HepG2 (cell line): ENCODE measurements at regions not wholly inside any gene's neighbourhood (a gene's known extent, or its start where the extent isn't known, plus 50 kb on each side); places are given as distances from the start of the nearest gene placed in this dataset.
"Not testable (repeated sequence)": the region's sequence is repeated elsewhere in the genome, so short reads cannot be mapped to it uniquely, and the experiment has no call there.

Experiments
- ATAC-seq: fragments of 200-7000 bp; cut with Tn5 transposase; 3 replicates; pipeline ENCODE4 v1.9.1; 2020; ENCODE audit warnings: mild to moderate bottlenecking, moderate library complexity
- BruUV-seq: library from RNA; stranded (reverse); fragments of 400-500 nt; replicated peaks from 2 replicates; lab custom pipeline; 2021; lab: Mats Ljungman, UMichigan
- CTCF ChIA-PET: fragments of 300-600 bp; formaldehyde crosslinking; extraction: SDS; loops from one replicate; lab custom pipeline; 2021; ENCODE audit warnings: low total read pairs, inconsistent platforms, low intra/inter-chr PET ratio; lab: Yijun Ruan, JAX
- POLR2A ChIA-PET: fragments of 350-600 bp; sonication (Branson Sonifier 250); formaldehyde crosslinking; loops from one replicate; lab custom pipeline; 2020; ENCODE audit warnings: antibody characterized with exemption, inconsistent platforms; lab: Yijun Ruan, JAX
- DNase-seq: peaks from one replicate; pipeline ENCODE4 v3.0.0-alpha.2; 2015; ENCODE audit warnings: low spot score
- FAIRE-seq: peaks from 3 replicates; lab custom pipeline; 2011; peaks lifted over from hg19 to GRCh38; lab: Jason Lieb, UNC
- H2AFZ ChIP-seq: one replicate; pipeline ENCODE4 v1.6.1; 2011; ENCODE audit warnings: low read length, inconsistent platforms
- H3K27ac ChIP-seq: fragments of 300-600 bp; 3 replicates; pipeline ENCODE4 v1.8.0; 2011; ENCODE audit warnings: mixed run types, mild to moderate bottlenecking, mixed read lengths, low read length, inconsistent platforms; ENCODE audit not compliant: insufficient read depth; ENCODE audit errors: extremely low read length
- H3K27me3 ChIP-seq, 2 experiments: fragments of 200-600 bp in 1 of 2; 2 replicates in 1 of 2; 3 replicates in 1 of 2; pipeline versions ENCODE4 v1.6.0 to v1.8.0; 2011; ENCODE audit warnings: low read length in 2 of 2, mild to moderate bottlenecking in 2 of 2, moderate library complexity in 2 of 2, inconsistent platforms in 1 of 2; ENCODE audit not compliant: insufficient read depth in 2 of 2, control insufficient read depth in 1 of 2
- H3K36me3 ChIP-seq, 2 experiments: fragments of 200-600 bp in 1 of 2; replicated peaks in 1 of 2; 2 replicates in 1 of 2; 3 replicates in 1 of 2; pipeline versions ENCODE4 v1.5.1 to v1.8.0; 2011; ENCODE audit warnings: low read length in 2 of 2, inconsistent platforms in 1 of 2; ENCODE audit not compliant: insufficient read depth in 2 of 2, control insufficient read depth in 1 of 2
- H3K4me1 ChIP-seq: 2 replicates; pipeline ENCODE4 v1.5.1; 2012; ENCODE audit warnings: low read length, inconsistent platforms; ENCODE audit not compliant: insufficient read depth
- H3K4me2 ChIP-seq: 2 replicates; pipeline ENCODE4 v1.6.0; 2011; ENCODE audit warnings: low read depth, low read length, inconsistent platforms
- H3K4me3 ChIP-seq, 3 experiments: fragments of 200-600 bp in 1 of 3; sonication (generic), shearing (Covaris generic) in 1 of 3; replicated peaks in 1 of 3; 2 replicates each; pipeline ENCODE4 v1.5.1; 2011 to 2016; ENCODE audit warnings: low read length in 3 of 3, inconsistent platforms in 2 of 3, low read depth in 2 of 3, mild to moderate bottlenecking in 2 of 3, control low read depth in 1 of 3, mixed read lengths in 1 of 3; ENCODE audit not compliant: insufficient read depth in 1 of 3
- H3K79me2 ChIP-seq: one replicate; pipeline ENCODE4 v1.6.1; 2011; ENCODE audit warnings: low read length, inconsistent platforms; ENCODE audit not compliant: insufficient read depth
- H3K9ac ChIP-seq: 2 replicates; pipeline ENCODE4 v1.6.0; 2011; ENCODE audit warnings: mild to moderate bottlenecking, low read depth, low read length, inconsistent platforms; ENCODE audit not compliant: insufficient read depth
- H3K9me3 ChIP-seq: 2 replicates; pipeline ENCODE4 v1.5.1; 2012; ENCODE audit warnings: mild to moderate bottlenecking, low read length
- H4K20me1 ChIP-seq: 2 replicates; pipeline ENCODE4 v1.6.0; 2011; ENCODE audit warnings: inconsistent platforms, mild to moderate bottlenecking, low read length, moderate library complexity; ENCODE audit not compliant: insufficient read depth
- ATRX ChIP-seq: sonication (generic); formaldehyde crosslinking; IDR thresholded peaks from 2 replicates; pipeline ENCODE4 v1.4.0; 2020; ENCODE audit warnings: missing genetic modification reagents, borderline replicate concordance
- BCL6 ChIP-seq: IDR thresholded peaks from 2 replicates; pipeline ENCODE4 v1.6.1; 2016; ENCODE audit warnings: missing genetic modification reagents, missing compliant biosample characterization
- CHD4 ChIP-seq: fragments of 200-600 bp; sonication (generic); IDR thresholded peaks from 2 replicates; pipeline ENCODE4 v1.7.0; 2017; ENCODE audit warnings: mild to moderate bottlenecking, low read length, borderline replicate concordance
- EHMT2 ChIP-seq: fragments of 200-600 bp; sonication (generic); IDR thresholded peaks from 2 replicates; pipeline ENCODE4 v1.7.0; 2017; ENCODE audit warnings: antibody characterized with exemption, low read depth, low read length, borderline replicate concordance
- HOXA7 ChIP-seq: sonication (generic); formaldehyde crosslinking; IDR thresholded peaks from 2 replicates; pipeline ENCODE4 v1.8.1; 2022; ENCODE audit warnings: mild to moderate bottlenecking, missing genetic modification reagents, moderate library complexity
- KDM5B ChIP-seq: sonication (generic); formaldehyde crosslinking; IDR thresholded peaks from 2 replicates; pipeline ENCODE4 v1.4.0; 2020; ENCODE audit warnings: missing genetic modification reagents, mild to moderate bottlenecking, borderline replicate concordance
- MED1 ChIP-seq: sonication (generic); formaldehyde crosslinking; IDR thresholded peaks from 2 replicates; pipeline ENCODE4 v1.4.0; 2020; ENCODE audit warnings: missing genetic modification reagents
- MZF1 ChIP-seq: sonication (generic); formaldehyde crosslinking; IDR thresholded peaks from 2 replicates; pipeline ENCODE4 v1.8.1; 2023; ENCODE audit warnings: mild to moderate bottlenecking, missing genetic modification reagents, borderline replicate concordance
- RFXAP ChIP-seq: sonication (generic); formaldehyde crosslinking; IDR thresholded peaks from 2 replicates; pipeline ENCODE4 v1.4.0; 2020; ENCODE audit warnings: missing genetic modification reagents, borderline replicate concordance
- RNF2 ChIP-seq: fragments of 450-650 bp; conservative IDR thresholded peaks from 2 replicates; pipeline ENCODE4 v1.6.1; 2016; ENCODE audit warnings: low read depth
- SP1 ChIP-seq, 2 experiments: fragments of 450-650 bp in 1 of 2; sonication (generic) in 1 of 2; formaldehyde crosslinking in 1 of 2; IDR thresholded peaks; 2 replicates each; pipeline versions ENCODE4 v1.4.0 to v1.6.1; 2016 to 2020; ENCODE audit warnings: missing genetic modification reagents in 1 of 2
- STAG1 ChIP-seq: sonication (generic); formaldehyde crosslinking; IDR thresholded peaks from 2 replicates; pipeline ENCODE4 v1.4.0; 2020; ENCODE audit warnings: missing genetic modification reagents
- TEAD2 ChIP-seq: sonication (generic); formaldehyde crosslinking; IDR thresholded peaks from 2 replicates; pipeline ENCODE4 v1.9.0; 2021; ENCODE audit warnings: missing genetic modification reagents
- ZFP36 ChIP-seq: fragments of 150-350 bp; IDR thresholded peaks from 2 replicates; pipeline ENCODE4 v1.6.1; 2018; ENCODE audit warnings: borderline replicate concordance, low read length, low read depth; ENCODE audit not compliant: partially characterized antibody
- ZNF333 ChIP-seq: sonication (generic); formaldehyde crosslinking; IDR thresholded peaks from 2 replicates; pipeline ENCODE4 v1.4.0; 2020; ENCODE audit warnings: mild to moderate bottlenecking, missing genetic modification reagents, borderline replicate concordance
- WGBS: methylation state at CpG from one replicate; pipeline ENCODE4 v1.1.6; 2017; ENCODE audit warnings: low lambda C conversion rate; 5-methylcytosine and 5-hydroxymethylcytosine counted together
- in situ Hi-C: cut with HindIII; loops from 2 replicates; pipeline ENCODE4 v1.10.0; 2017; ENCODE audit warnings: low pct_unique_long_range_greater_than_20kb; ENCODE audit not compliant: extremely low pct_ligation_motif_present
- intact Hi-C: fragments of 100-400 bp; cut with micrococcal nuclease; formaldehyde crosslinking; loops from one replicate; pipeline ENCODE4 v1.10.0; 2022; ENCODE audit not compliant: unreplicated experiment
- TF ChIP-seq, protein P1 (sequence below): sonication (generic); formaldehyde crosslinking; IDR thresholded peaks from 2 replicates; pipeline ENCODE4 v1.4.0; 2020; ENCODE audit warnings: missing genetic modification reagents
- TF ChIP-seq, protein P2 (sequence below): sonication (generic); formaldehyde crosslinking; IDR thresholded peaks from 2 replicates; pipeline ENCODE4 v1.4.0; 2020; ENCODE audit warnings: missing genetic modification reagents

DNA sequence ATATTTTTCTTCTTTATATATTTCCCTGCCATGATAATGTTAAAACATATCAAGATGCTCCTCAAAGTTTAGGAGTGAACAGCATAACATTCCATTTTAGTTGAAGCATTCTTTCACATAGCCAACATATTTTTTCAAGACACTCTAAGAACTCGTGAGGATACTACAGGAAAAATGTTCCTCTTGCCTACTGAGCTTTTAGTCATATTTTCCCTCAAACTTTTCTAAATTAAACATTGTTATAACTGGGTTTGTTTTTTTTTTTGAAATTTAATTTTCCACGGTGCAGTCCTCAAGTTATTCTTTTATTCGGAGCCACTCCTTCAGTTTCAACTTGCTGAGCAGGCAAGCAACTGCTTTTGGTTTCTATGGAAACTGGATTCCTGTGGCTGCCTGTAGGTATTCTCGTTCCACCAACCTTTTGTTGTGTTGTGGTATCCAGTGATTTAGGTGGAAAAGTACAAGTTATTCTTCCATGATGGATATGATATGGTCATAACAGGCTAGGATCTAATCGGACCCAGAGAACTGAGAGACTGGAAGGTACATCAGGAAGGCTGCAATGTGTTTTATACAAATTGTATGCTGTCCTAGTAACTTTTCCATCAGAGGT is 248.0 kb downstream of the TRIML1 start (continued):
- TF ChIP-seq RFXAP (no peak), BCL6 (CRISPR knock-in tag) (no peak), ATRX (no peak)
- TF ChIP-seq, protein P1, sequence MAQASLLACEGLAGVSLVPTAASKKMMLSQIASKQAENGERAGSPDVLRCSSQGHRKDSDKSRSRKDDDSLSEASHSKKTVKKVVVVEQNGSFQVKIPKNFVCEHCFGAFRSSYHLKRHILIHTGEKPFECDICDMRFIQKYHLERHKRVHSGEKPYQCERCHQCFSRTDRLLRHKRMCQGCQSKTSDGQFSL = no peak

DNA sequence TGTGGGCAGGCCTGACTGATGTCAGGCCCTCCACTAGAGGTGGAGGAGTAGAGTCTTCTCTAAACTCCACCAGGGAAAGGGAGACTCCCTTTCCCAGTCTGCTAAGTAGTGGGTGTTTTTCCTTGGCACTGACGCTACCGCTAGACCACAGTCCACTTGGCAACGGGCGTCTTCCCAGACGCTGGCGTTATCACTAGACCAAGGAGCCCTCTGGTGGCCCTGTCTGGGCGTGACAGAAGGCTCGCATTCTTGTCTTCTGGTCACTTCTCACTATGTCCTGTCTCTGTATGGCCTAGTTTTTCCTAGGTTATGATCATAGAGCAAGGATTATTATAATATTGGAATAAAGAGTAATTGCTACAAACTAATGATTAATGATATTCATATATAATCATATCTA is 252.1 kb downstream of the TRIML1 start:
- FAIRE-seq, H3K4me2 ChIP-seq, H3K9ac ChIP-seq, H4K20me1 ChIP-seq, intact Hi-C loops, BruUV-seq, ATAC-seq, H3K27me3 ChIP-seq, H3K79me2 ChIP-seq, H3K27ac ChIP-seq, CTCF ChIA-PET, DNase-seq, H3K4me3 ChIP-seq, in situ Hi-C loops, H3K36me3 ChIP-seq, H2AFZ ChIP-seq, H3K4me1 ChIP-seq, POLR2A ChIA-PET: not testable (repeated sequence)
- H3K9me3 ChIP-seq = peaks cover 17% of the 10 kb centered on the region
- WGBS = 3% methylated on average over 6 of the region's 8 CpGs
- TF ChIP-seq STAG1 = peak; percentile 17; the same call in 1 of the 2 replicates

DNA sequence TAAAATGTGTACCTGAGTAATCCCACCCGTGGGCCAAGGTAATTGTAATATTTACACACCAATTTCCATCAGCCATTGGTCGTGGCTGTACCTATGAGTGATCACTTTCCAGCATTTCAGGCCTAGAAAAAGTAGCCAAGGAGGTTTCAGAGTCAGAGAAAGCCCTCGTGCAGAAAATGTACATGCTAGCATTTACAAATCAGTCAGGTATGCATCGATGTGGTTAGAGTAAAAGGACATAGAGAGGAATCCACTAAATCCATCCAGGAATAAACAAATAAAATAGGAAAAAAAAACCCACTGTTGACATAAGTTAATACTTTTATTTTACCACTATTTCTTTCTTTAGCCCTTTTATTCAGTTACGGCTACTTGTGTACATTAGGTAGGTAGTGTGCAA is 256.8 kb downstream of the TRIML1 start:
- ChIA-PET POLR2A (no interaction called here), CTCF (no interaction called here)
- 23% methylated on average over 5 of the region's 5 CpGs for WGBS
- H3K79me2 ChIP-seq = no peaks in the 10 kb centered on the region
- intact Hi-C loops (no loop called here), in situ Hi-C loops (no loop called here)
- no peaks in the 10 kb centered on the region for H3K4me1 ChIP-seq
- H3K27ac ChIP-seq = no peak overlapping the region
- H3K27me3 ChIP-seq = no peaks in the 10 kb centered on the region
- ATAC-seq = no peak
- DNase-seq = no peak
- H3K36me3 ChIP-seq = no peaks in the 10 kb centered on the region
- H4K20me1 ChIP-seq = no peaks in the 10 kb centered on the region
- FAIRE-seq = no peak
- no peak overlapping the region for H2AFZ ChIP-seq
- H3K9ac ChIP-seq = no peak overlapping the region
- no TSS peak for BruUV-seq
- H3K4me2 ChIP-seq = no peak overlapping the region
- peaks cover 4% of the 10 kb centered on the region for H3K9me3 ChIP-seq
- H3K4me3 ChIP-seq = no peak overlapping the region
- TF ChIP-seq EHMT2 = no peak
- TF ChIP-seq HOXA7 = no peak
- no peak for TF ChIP-seq ZNF333
- no peak for TF ChIP-seq RNF2
- no peak for TF ChIP-seq CHD4
- TF ChIP-seq KDM5B (CRISPR knock-in tag) = no peak
- TF ChIP-seq SP1 (IDR thresholded peaks at IDR 0.05) = no peak
- TF ChIP-seq SP1 (CRISPR knock-in tag; IDR thresholded peaks at IDR 0.05) = no peak
- TF ChIP-seq, protein P2, sequence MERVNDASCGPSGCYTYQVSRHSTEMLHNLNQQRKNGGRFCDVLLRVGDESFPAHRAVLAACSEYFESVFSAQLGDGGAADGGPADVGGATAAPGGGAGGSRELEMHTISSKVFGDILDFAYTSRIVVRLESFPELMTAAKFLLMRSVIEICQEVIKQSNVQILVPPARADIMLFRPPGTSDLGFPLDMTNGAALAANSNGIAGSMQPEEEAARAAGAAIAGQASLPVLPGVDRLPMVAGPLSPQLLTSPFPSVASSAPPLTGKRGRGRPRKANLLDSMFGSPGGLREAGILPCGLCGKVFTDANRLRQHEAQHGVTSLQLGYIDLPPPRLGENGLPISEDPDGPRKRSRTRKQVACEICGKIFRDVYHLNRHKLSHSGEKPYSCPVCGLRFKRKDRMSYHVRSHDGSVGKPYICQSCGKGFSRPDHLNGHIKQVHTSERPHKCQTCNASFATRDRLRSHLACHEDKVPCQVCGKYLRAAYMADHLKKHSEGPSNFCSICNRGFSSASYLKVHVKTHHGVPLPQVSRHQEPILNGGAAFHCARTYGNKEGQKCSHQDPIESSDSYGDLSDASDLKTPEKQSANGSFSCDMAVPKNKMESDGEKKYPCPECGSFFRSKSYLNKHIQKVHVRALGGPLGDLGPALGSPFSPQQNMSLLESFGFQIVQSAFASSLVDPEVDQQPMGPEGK = no peak
- no peak for TF ChIP-seq MED1 (CRISPR knock-in tag)
- TF ChIP-seq TEAD2 (CRISPR knock-in tag) = no peak
- no peak for TF ChIP-seq MZF1 (CRISPR knock-in tag)
- no peak for TF ChIP-seq ZFP36
